H1 (cell line): ENCODE measurements at regions not wholly inside any gene's neighbourhood (a gene's known extent, or its start where the extent isn't known, plus 50 kb on each side); places are given as distances from the start of the nearest gene placed in this dataset.

ENCODE experiments used
- CTCF ChIA-PET: fragments of 300-600 bp; sonication (Branson Sonifier 250); formaldehyde crosslinking; loops from one replicate; lab custom pipeline; 2021; ENCODE audit not compliant: partially characterized antibody; lab: Charles Lee
- POLR2A ChIA-PET: fragments of 300-600 bp; sonication (Branson Sonifier 250); formaldehyde crosslinking; loops from one replicate; lab custom pipeline; 2021; ENCODE audit warnings: inconsistent platforms; ENCODE audit not compliant: partially characterized antibody; lab: Charles Lee
- DNase-seq, 2 experiments: peaks; one replicate each; pipeline versions ENCODE4 v3.0.0 to v3.0.0-alpha.2; 2010 to 2022; ENCODE audit warnings: low spot score in 2 of 2, low read depth in 1 of 2, mixed read lengths in 1 of 2
- FAIRE-seq: peaks from 2 replicates; lab custom pipeline; 2011; peaks lifted over from hg19 to GRCh38; lab: Jason Lieb, UNC
- H2AFZ ChIP-seq: 2 replicates; pipeline ENCODE4 v1.8.1; 2012; ENCODE audit warnings: low read length, inconsistent platforms
- H2AK5ac ChIP-seq: 2 replicates; pipeline ENCODE4 v1.6.1; 2013; ENCODE audit warnings: low read depth, low read length
- H2BK120ac ChIP-seq: replicated peaks from 2 replicates; pipeline ENCODE3; 2013; ENCODE audit warnings: low read depth, low read length, inconsistent platforms
- H2BK12ac ChIP-seq: 2 replicates; pipeline ENCODE4 v1.6.1; 2013; ENCODE audit warnings: low read depth, low read length
- H2BK15ac ChIP-seq: 2 replicates; pipeline ENCODE4 v1.6.1; 2013; ENCODE audit warnings: low read length
- H2BK20ac ChIP-seq: 2 replicates; pipeline ENCODE4 v1.6.1; 2013; ENCODE audit warnings: low read length
- H2BK5ac ChIP-seq: 2 replicates; pipeline ENCODE4 v1.6.1; 2013; ENCODE audit warnings: low read depth, low read length
- H3K14ac ChIP-seq: 2 replicates; pipeline ENCODE4 v1.6.1; 2013; ENCODE audit warnings: inconsistent platforms; ENCODE audit not compliant: insufficient read length
- H3K18ac ChIP-seq: 2 replicates; pipeline ENCODE4 v1.6.1; 2013; ENCODE audit warnings: low read length; ENCODE audit errors: extremely low read depth
- H3K23ac ChIP-seq: 2 replicates; pipeline ENCODE4 v1.6.1; 2013; ENCODE audit warnings: inconsistent platforms; ENCODE audit not compliant: insufficient read length
- H3K23me2 ChIP-seq: 2 replicates; pipeline ENCODE4 v1.6.1; 2013; ENCODE audit warnings: low read depth, low read length
- H3K27ac ChIP-seq: 2 replicates; pipeline ENCODE4 v1.6.1; 2011; ENCODE audit warnings: low read depth, low read length, inconsistent platforms
- H3K27me3 ChIP-seq, 4 experiments: replicated peaks in 1 of 4; 1 replicate in 1 of 4; 2 replicates in 3 of 4; pipeline versions ENCODE4 v1.6.1 to v1.8.1; 2011 to 2013; ENCODE audit warnings: low read length in 3 of 4, mild to moderate bottlenecking in 3 of 4, inconsistent platforms in 2 of 4, mixed read lengths in 2 of 4, moderate library complexity in 1 of 4; ENCODE audit not compliant: control insufficient read depth in 3 of 4, insufficient read depth in 3 of 4; ENCODE audit errors: extremely low read depth in 1 of 4
- H3K36me3 ChIP-seq, 4 experiments: 2 replicates each; pipeline versions ENCODE4 v1.6.1 to v1.8.1; 2011 to 2013; ENCODE audit warnings: mild to moderate bottlenecking in 4 of 4, low read length in 3 of 4, moderate library complexity in 2 of 4, control low read depth in 1 of 4, inconsistent platforms in 1 of 4; ENCODE audit not compliant: insufficient read depth in 4 of 4, control insufficient read depth in 2 of 4
- H3K4ac ChIP-seq: replicated peaks from 2 replicates; pipeline ENCODE3; 2013; ENCODE audit warnings: low read length, low read depth, mixed read lengths, inconsistent platforms; ENCODE audit not compliant: insufficient read length
- H3K4me1 ChIP-seq, 4 experiments: replicated peaks in 1 of 4; 1 replicate in 1 of 4; 2 replicates in 3 of 4; pipeline versions ENCODE4 v1.6.1 to v1.8.1; 2011 to 2013; ENCODE audit warnings: low read length in 3 of 4, inconsistent platforms in 2 of 4, mixed read lengths in 1 of 4; ENCODE audit not compliant: insufficient read depth in 4 of 4, control insufficient read depth in 3 of 4
- H3K4me2 ChIP-seq, 2 experiments: 2 replicates each; pipeline versions ENCODE4 v1.6.1 to v1.8.1; 2011 to 2013; ENCODE audit warnings: low read depth in 2 of 2, low read length in 2 of 2, control low read depth in 1 of 2, inconsistent platforms in 1 of 2, mild to moderate bottlenecking in 1 of 2; ENCODE audit not compliant: insufficient read depth in 1 of 2
- H3K4me3 ChIP-seq, 4 experiments: fragments of 200-600, 300-600 bp in 1 of 4; sonication (generic), shearing (Covaris generic), sonication (Bioruptor Twin) in 1 of 4; 2 replicates each; pipeline versions ENCODE4 v1.5.1 to v1.8.1; 2011 to 2016; ENCODE audit warnings: low read length in 4 of 4, low read depth in 3 of 4, control low read depth in 2 of 4, inconsistent platforms in 2 of 4, mild to moderate bottlenecking in 2 of 4, mixed read lengths in 1 of 4, moderate library complexity in 1 of 4; ENCODE audit not compliant: insufficient read depth in 2 of 4; ENCODE audit errors: extremely low read depth in 1 of 4
- H3K56ac ChIP-seq: replicated peaks from 2 replicates; pipeline ENCODE3; 2013; ENCODE audit warnings: low read depth, mild to moderate bottlenecking, mixed read lengths, low read length, inconsistent platforms; ENCODE audit not compliant: insufficient read length
- H3K79me1 ChIP-seq: 2 replicates; pipeline ENCODE4 v1.6.1; 2013; ENCODE audit warnings: low read depth, low read length, control low read depth
- H3K79me2 ChIP-seq, 2 experiments: 2 replicates each; pipeline versions ENCODE4 v1.6.1 to v1.8.1; 2012 to 2013; ENCODE audit warnings: low read length in 2 of 2, mild to moderate bottlenecking in 2 of 2, inconsistent platforms in 1 of 2; ENCODE audit not compliant: insufficient read depth in 2 of 2, control insufficient read depth in 1 of 2
- H3K9ac ChIP-seq, 4 experiments: replicated peaks in 1 of 4; 1 replicate in 1 of 4; 2 replicates in 3 of 4; pipeline versions ENCODE4 v1.6.1 to v1.8.1; 2011 to 2013; ENCODE audit warnings: low read depth in 3 of 4, low read length in 3 of 4, control low read depth in 2 of 4, mild to moderate bottlenecking in 2 of 4, moderate library complexity in 2 of 4, inconsistent platforms in 1 of 4; ENCODE audit errors: extremely low read depth in 1 of 4
- H3K9me3 ChIP-seq, 2 experiments: 2 replicates each; pipeline versions ENCODE4 v1.6.1 to v1.8.1; 2012 to 2013; ENCODE audit warnings: mild to moderate bottlenecking in 2 of 2, moderate library complexity in 2 of 2, control low read depth in 1 of 2, inconsistent platforms in 1 of 2, low read depth in 1 of 2, low read length in 1 of 2, mixed read lengths in 1 of 2; ENCODE audit not compliant: insufficient read depth in 2 of 2
- H4K20me1 ChIP-seq, 2 experiments: replicated peaks in 1 of 2; 2 replicates each; pipeline versions ENCODE3 to v1.8.1; 2011 to 2013; ENCODE audit warnings: inconsistent platforms in 2 of 2, low read length in 2 of 2, mild to moderate bottlenecking in 1 of 2; ENCODE audit not compliant: insufficient read depth in 2 of 2, control insufficient read depth in 1 of 2
- H4K5ac ChIP-seq: 2 replicates; pipeline ENCODE4 v1.6.1; 2013; ENCODE audit warnings: low read length, low read depth, mixed read lengths, inconsistent platforms; ENCODE audit not compliant: insufficient read length
- H4K8ac ChIP-seq: 2 replicates; pipeline ENCODE4 v1.8.0; 2013; ENCODE audit warnings: mild to moderate bottlenecking, moderate library complexity, low read length, inconsistent platforms; ENCODE audit not compliant: insufficient read depth; ENCODE audit errors: extremely low read depth
- H4K91ac ChIP-seq: replicated peaks from 2 replicates; pipeline ENCODE3; 2013; ENCODE audit warnings: low read length, mixed read lengths, inconsistent platforms; ENCODE audit not compliant: insufficient read length
- CTCF ChIP-seq, 3 experiments: IDR thresholded peaks; 1 replicate in 2 of 3; 2 replicates in 1 of 3; pipeline versions ENCODE4 v1.5.1 to v1.6.1; 2011; ENCODE audit warnings: low read length in 3 of 3, mild to moderate bottlenecking in 3 of 3, inconsistent platforms in 2 of 3, low read depth in 1 of 3, moderate library complexity in 1 of 3; ENCODE audit not compliant: insufficient read depth in 1 of 3; ENCODE audit errors: control extremely low read depth in 1 of 3
- HDAC6 ChIP-seq: IDR thresholded peaks from one replicate; pipeline ENCODE4 v1.7.1; 2012; ENCODE audit warnings: low read depth, mild to moderate bottlenecking, inconsistent platforms, low read length, moderate library complexity
- POU5F1 ChIP-seq: IDR thresholded peaks from 2 replicates; pipeline ENCODE4 v1.6.1; 2011; ENCODE audit warnings: low read depth, mild to moderate bottlenecking, low read length, moderate library complexity
- RAD21 ChIP-seq, 2 experiments: IDR thresholded peaks in 1 of 2; conservative IDR thresholded peaks in 1 of 2; 2 replicates each; pipeline ENCODE4 v1.6.1; 2011; ENCODE audit warnings: low read depth in 2 of 2, low read length in 2 of 2, improper control_type of control experiment in 1 of 2, inconsistent platforms in 1 of 2, mild to moderate bottlenecking in 1 of 2, moderate library complexity in 1 of 2
- TAF1 ChIP-seq: IDR thresholded peaks from 2 replicates; pipeline ENCODE4 v1.6.1; 2011; ENCODE audit warnings: mild to moderate bottlenecking, low read depth, low read length
- TBP ChIP-seq: IDR thresholded peaks from 2 replicates; pipeline ENCODE4 v1.6.1; 2011; ENCODE audit warnings: low read depth, low read length, improper control_type of control experiment
- TCF12 ChIP-seq: IDR thresholded peaks from 2 replicates; pipeline ENCODE4 v1.6.1; 2011; ENCODE audit warnings: low read depth, mild to moderate bottlenecking, low read length
- WGBS, 2 experiments: shearing (Covaris generic) in 1 of 2; methylation state at CpG; one replicate each; pipeline versions ENCODE4 v1.1.6 to v1.1.7; 2013 to 2015; ENCODE audit warnings: low lambda C conversion rate in 2 of 2, mixed read lengths in 2 of 2, inconsistent platforms in 1 of 2, low coverage in 1 of 2, missing lambda C conversion rate in 1 of 2; ENCODE audit not compliant: insufficient replicate concordance in 2 of 2, insufficient coverage in 1 of 2, insufficient read length in 1 of 2; ENCODE audit errors: extremely low coverage in 1 of 2, missing lambda C conversion rate in 1 of 2; 5-methylcytosine and 5-hydroxymethylcytosine counted together

- no peak overlapping the region for H3K4me3 ChIP-seq
- H3K23me2 ChIP-seq: no peaks in the 10 kb centered on the region; the same call in 1 of the 2 replicates
- H3K56ac ChIP-seq: no peak overlapping the region
- no peak overlapping the region for H3K14ac ChIP-seq
- no peaks in the 10 kb centered on the region for H3K79me1 ChIP-seq
- no peak overlapping the region for H2BK12ac ChIP-seq
- no peaks in the 10 kb centered on the region for H3K79me2 ChIP-seq
- no peaks in the 10 kb centered on the region for H3K27me3 ChIP-seq
- H3K9me3 ChIP-seq: no peaks in the 10 kb centered on the region
- no peaks in the 10 kb centered on the region for H3K36me3 ChIP-seq
- no peaks in the 10 kb centered on the region for H4K20me1 ChIP-seq
- no peak overlapping the region for H3K9ac ChIP-seq
- H3K4me2 ChIP-seq: no peak overlapping the region
- H4K91ac ChIP-seq: no peak overlapping the region
- no peak for TF ChIP-seq TAF1
- no peak for TF ChIP-seq RAD21 (IDR thresholded peaks at IDR 0.05 in 1 of 2, conservative IDR thresholded peaks at IDR 0.05 in 1 of 2; ENCODE audit: low read depth in 2 of 2, low read length in 2 of 2)
- TF ChIP-seq HDAC6: no peak
- TF ChIP-seq POU5F1: no peak
- no peak for TF ChIP-seq TBP
- TF ChIP-seq TCF12: no peak
- TF ChIP-seq CTCF (IDR thresholded peaks at IDR 0.05; ENCODE audit: control extremely low read depth in 1 of 3, insufficient read depth in 1 of 3, low read depth in 1 of 3, low read length in 3 of 3): no peak
- no peak overlapping the region for H2BK15ac ChIP-seq
- H3K18ac ChIP-seq: no peak overlapping the region
- peak overlapping the region; percentile 14; the same call in 1 of the 2 replicates for H2AFZ ChIP-seq
- DNase-seq (no peak), FAIRE-seq (no peak)
- POLR2A ChIA-PET: no interaction called here
- H2BK20ac ChIP-seq: no peak overlapping the region
- no peak overlapping the region for H2BK5ac ChIP-seq
- no peak overlapping the region for H2AK5ac ChIP-seq
- H2BK120ac ChIP-seq: no peak overlapping the region
- no peak overlapping the region for H4K5ac ChIP-seq
- H3K4ac ChIP-seq: no peak overlapping the region
- H3K23ac ChIP-seq: no peak overlapping the region
- 94% methylated on average over 2 of the region's 2 CpGs; no CpG with 5 or more reads in 1 of the 2 experiments for WGBS, 2 experiments
- H4K8ac ChIP-seq: no peak overlapping the region
- no peak overlapping the region for H3K27ac ChIP-seq
- CTCF ChIA-PET: interaction anchor here (1.0 kb wide), 1 partner anchor 22 kb away, joined by 3 read pairs; no protein-coding TSS in a partner anchor
- no peaks in the 10 kb centered on the region for H3K4me1 ChIP-seq
These were observed 93.3 kb upstream of the MARCKS start for GRCh38 chr6:113763876-113764275.
